ENCODE measurements at regions not wholly inside any gene's neighbourhood (a gene's known extent, or its start where the extent isn't known, plus 50 kb on each side); places are given as distances from the start of the nearest gene placed in this dataset.
A peak's percentile ranks its signal among the peaks of the same experiment; 100 is the strongest.
"Not testable (repeated sequence)": the region's sequence is repeated elsewhere in the genome, so short reads cannot be mapped to it uniquely, and the experiment has no call there.

- no peak for DNase-seq (ENCODE audit: extremely low read depth, low read depth)
Measured at GRCh38 chr6:154920495-154921200, 74.5 kb upstream of the TIAM2 start.

- DNase-seq (ENCODE audit: extremely low read depth, low read depth): no peak
Measured at GRCh38 chr6:154921482-154921881, 73.6 kb upstream of the TIAM2 start.

- DNase-seq (ENCODE audit: extremely low read depth, low read depth): no peak
Measured at GRCh38 chr6:154923199-154923869, 71.8 kb upstream of the TIAM2 start.

- no peak for DNase-seq (ENCODE audit: extremely low read depth, low read depth)
Measured at GRCh38 chr6:154925130-154925529, 70.0 kb upstream of the TIAM2 start.

- no peak for DNase-seq (ENCODE audit: extremely low read depth, low read depth)
Measured at GRCh38 chr6:154926366-154926765, 68.7 kb upstream of the TIAM2 start.

GRCh38 chr6:154928325-154928922 is 66.7 kb upstream of the TIAM2 start:
- DNase-seq (ENCODE audit: extremely low read depth, low read depth): peak; percentile 43

- DNase-seq (ENCODE audit: extremely low read depth, low read depth): no peak
Measured at GRCh38 chr6:154930451-154930851, 64.7 kb upstream of the TIAM2 start.

- no peak for DNase-seq (ENCODE audit: extremely low read depth, low read depth)
Measured at GRCh38 chr6:154931711-154932424, 63.2 kb upstream of the TIAM2 start.

- DNase-seq (ENCODE audit: extremely low read depth, low read depth): no peak
Measured at GRCh38 chr6:154932515-154933027, 62.5 kb upstream of the TIAM2 start.

GRCh38 chr6:154933181-154933827 is 61.8 kb upstream of the TIAM2 start:
- no peak for DNase-seq (ENCODE audit: extremely low read depth, low read depth)

GRCh38 chr6:154937306-154938220 is 57.6 kb upstream of the TIAM2 start:
- DNase-seq (ENCODE audit: extremely low read depth, low read depth): no peak

GRCh38 chr6:154938221-154938580 is 56.9 kb upstream of the TIAM2 start:
- no peak for DNase-seq (ENCODE audit: extremely low read depth, low read depth)

- not testable (repeated sequence) for DNase-seq (ENCODE audit: extremely low read depth, low read depth)
Measured at GRCh38 chr6:154938727-154939285, 56.3 kb upstream of the TIAM2 start.

- DNase-seq (ENCODE audit: extremely low read depth, low read depth): no peak
Measured at GRCh38 chr6:154942770-154943169, 52.3 kb upstream of the TIAM2 start.

- DNase-seq (ENCODE audit: extremely low read depth, low read depth): no peak
Measured at GRCh38 chr6:154945271-154945890, 49.7 kb upstream of the TIAM2 start.

Data from NCI-H460 (cell line).